C4-2B (cell line): ENCODE measurements at regions not wholly inside any gene's neighbourhood (a gene's known extent, or its start where the extent isn't known, plus 50 kb on each side); places are given as distances from the start of the nearest gene placed in this dataset.

Source experiments
- CTCF ChIP-seq: fragments of 450-650 bp; conservative IDR thresholded peaks from 2 replicates; pipeline ENCODE4 v1.5.1; 2017; ENCODE audit warnings: mild to moderate bottlenecking
- ZFX ChIP-seq: fragments of 450-650 bp; IDR thresholded peaks from 2 replicates; pipeline ENCODE4 v1.6.1; 2017

GRCh38 chr7:118300177-118300576 is 75.7 kb downstream of the ANKRD7 start:
- TF ChIP-seq CTCF (no peak), ZFX (no peak)
